Transverse colon (tissue), 3 donors: ENCODE measurements at regions not wholly inside any gene's neighbourhood (a gene's known extent, or its start where the extent isn't known, plus 50 kb on each side); places are given as distances from the start of the nearest gene placed in this dataset.

Source experiments
- CTCF ChIP-seq, 5 experiments: fragments of 200-600 bp in 3 of 5; fragments of 450-650 bp in 2 of 5; sonication (generic) in 3 of 5; IDR thresholded peaks; 1 replicate in 2 of 5; 2 replicates in 3 of 5; pipeline ENCODE4 v1.5.1; 2016 to 2017; ENCODE audit warnings: antibody characterized with exemption in 5 of 5, inconsistent platforms in 3 of 5, mild to moderate bottlenecking in 2 of 5, moderate library complexity in 1 of 5
- POLR2A ChIP-seq: fragments of 450-650 bp; IDR thresholded peaks from one replicate; pipeline ENCODE4 v1.6.1; 2016; ENCODE audit warnings: antibody characterized with exemption, mild to moderate bottlenecking, moderate library complexity

GRCh38 chr3:30181581-30181980 is 424.8 kb upstream of the TGFBR2 start:
- TF ChIP-seq CTCF (IDR thresholded peaks at IDR 0.05) (no peak), POLR2A (no peak)
